C4-2B (cell line): ENCODE measurements at regions not wholly inside any gene's neighbourhood (a gene's known extent, or its start where the extent isn't known, plus 50 kb on each side); places are given as distances from the start of the nearest gene placed in this dataset.

Experiments
- H3K27ac ChIP-seq: fragments of 450-650 bp; 2 replicates; pipeline ENCODE4 v1.5.1; 2017
- ZFX ChIP-seq: fragments of 450-650 bp; IDR thresholded peaks from 2 replicates; pipeline ENCODE4 v1.6.1; 2017
- TF ChIP-seq, protein P1 (sequence below): fragments of 450-650 bp; conservative IDR thresholded peaks from 2 replicates; pipeline ENCODE4 v1.5.1; 2017; ENCODE audit warnings: mild to moderate bottlenecking

- no peak overlapping the region for H3K27ac ChIP-seq
- no peak for TF ChIP-seq ZFX
- TF ChIP-seq, protein P1, sequence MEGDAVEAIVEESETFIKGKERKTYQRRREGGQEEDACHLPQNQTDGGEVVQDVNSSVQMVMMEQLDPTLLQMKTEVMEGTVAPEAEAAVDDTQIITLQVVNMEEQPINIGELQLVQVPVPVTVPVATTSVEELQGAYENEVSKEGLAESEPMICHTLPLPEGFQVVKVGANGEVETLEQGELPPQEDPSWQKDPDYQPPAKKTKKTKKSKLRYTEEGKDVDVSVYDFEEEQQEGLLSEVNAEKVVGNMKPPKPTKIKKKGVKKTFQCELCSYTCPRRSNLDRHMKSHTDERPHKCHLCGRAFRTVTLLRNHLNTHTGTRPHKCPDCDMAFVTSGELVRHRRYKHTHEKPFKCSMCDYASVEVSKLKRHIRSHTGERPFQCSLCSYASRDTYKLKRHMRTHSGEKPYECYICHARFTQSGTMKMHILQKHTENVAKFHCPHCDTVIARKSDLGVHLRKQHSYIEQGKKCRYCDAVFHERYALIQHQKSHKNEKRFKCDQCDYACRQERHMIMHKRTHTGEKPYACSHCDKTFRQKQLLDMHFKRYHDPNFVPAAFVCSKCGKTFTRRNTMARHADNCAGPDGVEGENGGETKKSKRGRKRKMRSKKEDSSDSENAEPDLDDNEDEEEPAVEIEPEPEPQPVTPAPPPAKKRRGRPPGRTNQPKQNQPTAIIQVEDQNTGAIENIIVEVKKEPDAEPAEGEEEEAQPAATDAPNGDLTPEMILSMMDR, result peak; percentile 60
Observed at GRCh38 chr7:52018680-52019054, 702.1 kb upstream of the COBL start.

DNA sequence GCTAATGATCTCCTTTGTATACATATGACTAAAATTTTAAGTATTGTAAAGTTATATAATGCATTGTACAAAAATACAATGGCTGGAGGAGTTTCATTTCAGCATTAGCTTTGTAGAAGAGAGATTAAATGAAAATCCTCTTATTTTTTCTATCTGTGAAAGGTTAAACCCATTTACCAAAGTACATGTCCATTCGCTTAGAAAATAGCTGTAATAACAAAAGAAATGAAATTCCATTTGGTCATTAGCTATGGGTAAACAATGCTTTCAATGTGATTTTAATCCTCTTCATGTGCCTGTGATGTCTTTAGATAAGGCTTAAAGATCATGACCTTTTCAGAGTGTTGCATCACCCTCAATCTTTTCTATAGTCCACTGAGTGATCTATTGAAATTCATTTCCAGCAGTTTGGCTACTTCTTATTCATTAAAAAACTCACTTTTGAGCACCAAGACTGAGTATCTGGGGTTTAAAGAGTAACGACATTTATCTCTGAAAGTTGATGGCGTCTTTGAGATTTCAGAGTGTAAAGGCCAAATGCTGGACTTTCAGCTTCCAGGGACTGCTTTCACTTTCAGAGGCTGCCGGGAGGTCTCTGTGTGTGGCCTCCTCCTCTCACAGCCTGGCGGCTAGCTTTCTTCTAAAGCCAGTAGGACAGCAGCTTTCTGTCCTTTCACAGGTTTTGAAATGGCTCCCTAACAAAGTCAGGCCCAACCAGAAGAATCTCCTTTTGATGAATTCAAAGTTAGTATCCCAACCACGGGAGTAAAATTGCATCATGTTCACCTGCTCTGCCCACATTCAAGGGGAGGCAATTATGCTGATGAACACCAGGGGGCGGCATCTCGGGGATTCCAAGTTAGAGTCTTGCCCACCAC is 701.4 kb upstream of the COBL start:
- TF ChIP-seq, protein P1, result peak; percentile 88
- TF ChIP-seq ZFX, result no peak
- no peak overlapping the region for H3K27ac ChIP-seq

DNA sequence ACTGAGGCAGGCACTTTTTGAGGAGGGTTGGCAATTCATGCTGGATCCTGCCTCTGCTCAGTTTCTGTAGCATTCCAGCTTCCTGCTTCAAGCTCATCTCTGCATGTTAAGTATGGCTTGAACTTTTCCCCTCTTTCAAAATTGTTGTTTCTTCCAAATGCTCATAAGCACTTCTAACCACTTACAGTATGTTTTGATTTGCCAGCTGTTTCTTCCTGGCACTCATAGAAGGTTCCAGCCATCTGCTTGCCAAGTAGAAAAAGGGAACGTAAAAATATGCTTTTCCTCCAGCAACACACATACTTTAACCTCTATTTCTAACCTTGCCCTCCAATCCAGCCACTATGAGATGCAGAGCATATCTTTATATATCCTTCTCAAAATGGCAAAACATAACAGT is 692.6 kb upstream of the COBL start:
- TF ChIP-seq, protein P1, result no peak
- no peak for TF ChIP-seq ZFX
- H3K27ac ChIP-seq, result no peak overlapping the region

GRCh38 chr7:52006674-52007073 is 690.1 kb upstream of the COBL start:
- no peak for TF ChIP-seq ZFX
- TF ChIP-seq, protein P1, result no peak
- H3K27ac ChIP-seq, result no peak overlapping the region

- no peak overlapping the region for H3K27ac ChIP-seq
- TF ChIP-seq, protein P1, result no peak
- TF ChIP-seq ZFX, result no peak
Observed at GRCh38 chr7:52005613-52006012, 689.0 kb upstream of the COBL start.

- H3K27ac ChIP-seq, result no peak overlapping the region
- TF ChIP-seq, protein P1, result no peak
- no peak for TF ChIP-seq ZFX
Observed at GRCh38 chr7:51995596-51996179, 679.1 kb upstream of the COBL start.

- H3K27ac ChIP-seq, result no peak overlapping the region
- TF ChIP-seq, protein P1, result no peak
- no peak for TF ChIP-seq ZFX
Observed at GRCh38 chr7:51982653-51983052, 666.0 kb upstream of the COBL start.
